IMR-90 (cell line): ENCODE measurements at regions not wholly inside any gene's neighbourhood (a gene's known extent, or its start where the extent isn't known, plus 50 kb on each side); places are given as distances from the start of the nearest gene placed in this dataset.

ENCODE experiments used
- ATAC-seq: fragments of 200-7000 bp; cut with Tn5 transposase; 2 replicates; pipeline ENCODE4 v1.9.1; 2020; ENCODE audit warnings: low read depth, mild to moderate bottlenecking, moderate library complexity
- BruUV-seq: library from RNA; stranded (reverse); fragments of 400-500 nt; replicated peaks from 2 replicates; lab custom pipeline; 2021; lab: Mats Ljungman, UMichigan
- CTCF ChIA-PET: fragments of 300-600 bp; formaldehyde crosslinking; extraction: SDS; loops from one replicate; lab custom pipeline; 2021; ENCODE audit warnings: antibody characterized with exemption; lab: Yijun Ruan, JAX
- POLR2A ChIA-PET: fragments of 300-600 bp; sonication (Branson Sonifier 250); formaldehyde crosslinking; loops from one replicate; lab custom pipeline; 2022; ENCODE audit warnings: antibody characterized with exemption; ENCODE audit not compliant: unreplicated experiment; lab: Charles Lee
- DNase-seq: peaks from one replicate; pipeline ENCODE4 v3.0.0; 2013
- H2AFZ ChIP-seq: replicated peaks from 2 replicates; pipeline ENCODE3; 2013; ENCODE audit warnings: low read length, mild to moderate bottlenecking; ENCODE audit not compliant: poor library complexity
- H2AK5ac ChIP-seq: 2 replicates; pipeline ENCODE4 v1.6.1; 2013; ENCODE audit warnings: low read depth, low read length, inconsistent platforms
- H2AK9ac ChIP-seq: replicated peaks from 2 replicates; pipeline ENCODE3; 2013; ENCODE audit warnings: mild to moderate bottlenecking, low read depth, low read length, moderate library complexity; ENCODE audit not compliant: poor library complexity
- H2BK120ac ChIP-seq: 2 replicates; pipeline ENCODE4 v1.6.1; 2013; ENCODE audit warnings: low read depth, low read length, inconsistent platforms
- H2BK15ac ChIP-seq: 3 replicates; pipeline ENCODE4 v1.6.1; 2013; ENCODE audit warnings: low read depth, low read length, inconsistent platforms
- H2BK20ac ChIP-seq: 2 replicates; pipeline ENCODE4 v1.6.1; 2013; ENCODE audit warnings: low read depth, mild to moderate bottlenecking, inconsistent platforms, low read length, moderate library complexity
- H2BK5ac ChIP-seq: 2 replicates; pipeline ENCODE4 v1.6.1; 2013; ENCODE audit warnings: mild to moderate bottlenecking, low read depth, low read length, inconsistent platforms; ENCODE audit not compliant: poor library complexity, severe bottlenecking
- H3K14ac ChIP-seq: replicated peaks from 2 replicates; pipeline ENCODE4 v1.6.1; 2013; ENCODE audit warnings: low read depth, low read length, inconsistent platforms
- H3K18ac ChIP-seq: 2 replicates; pipeline ENCODE4 v1.6.1; 2013; ENCODE audit warnings: low read depth, low read length, control low read depth
- H3K23ac ChIP-seq: 2 replicates; pipeline ENCODE4 v1.6.1; 2013; ENCODE audit warnings: low read depth, low read length, inconsistent platforms
- H3K27ac ChIP-seq: 2 replicates; pipeline ENCODE4 v1.5.1; 2013; ENCODE audit warnings: mild to moderate bottlenecking, control low read depth, low read length; ENCODE audit not compliant: insufficient read depth
- H3K27me3 ChIP-seq: 2 replicates; pipeline ENCODE4 v1.6.1; 2013; ENCODE audit warnings: low read length; ENCODE audit not compliant: control insufficient read depth, insufficient read depth
- H3K36me3 ChIP-seq: 2 replicates; pipeline ENCODE4 v1.6.1; 2013; ENCODE audit warnings: low read length, mixed read lengths; ENCODE audit not compliant: control insufficient read depth, insufficient read depth
- H3K4ac ChIP-seq: 2 replicates; pipeline ENCODE4 v1.6.1; 2013; ENCODE audit warnings: low read depth, low read length, inconsistent platforms
- H3K4me1 ChIP-seq: 2 replicates; pipeline ENCODE4 v1.6.1; 2013; ENCODE audit warnings: low read length, mixed read lengths; ENCODE audit not compliant: control insufficient read depth, insufficient read depth
- H3K4me2 ChIP-seq: 2 replicates; pipeline ENCODE4 v1.6.1; 2013; ENCODE audit warnings: low read depth, mild to moderate bottlenecking, control low read depth, low read length, moderate library complexity
- H3K4me3 ChIP-seq: 2 replicates; pipeline ENCODE4 v1.5.1; 2013; ENCODE audit warnings: low read depth, mild to moderate bottlenecking, control low read depth, low read length, moderate library complexity; ENCODE audit not compliant: insufficient read depth
- H3K56ac ChIP-seq: 2 replicates; pipeline ENCODE4 v1.6.1; 2013; ENCODE audit warnings: low read length, inconsistent platforms; ENCODE audit not compliant: insufficient read depth; ENCODE audit errors: extremely low read depth
- H3K79me1 ChIP-seq, 2 experiments: 2 replicates each; pipeline ENCODE4 v1.6.1; 2013; ENCODE audit warnings: low read length in 2 of 2, inconsistent platforms in 1 of 2, low read depth in 1 of 2
- H3K9ac ChIP-seq: 2 replicates; pipeline ENCODE4 v1.6.1; 2013; ENCODE audit warnings: low read depth, low read length, control low read depth
- H3K9me1 ChIP-seq: 2 replicates; pipeline ENCODE4 v1.6.1; 2013; ENCODE audit warnings: low read length, inconsistent platforms; ENCODE audit not compliant: insufficient read depth
- H3K9me3 ChIP-seq: 2 replicates; pipeline ENCODE4 v1.6.1; 2013; ENCODE audit warnings: low read length; ENCODE audit not compliant: control insufficient read depth, insufficient read depth
- H4K20me1 ChIP-seq: 2 replicates; pipeline ENCODE4 v1.6.1; 2013; ENCODE audit warnings: low read length, inconsistent platforms; ENCODE audit not compliant: insufficient read depth
- H4K5ac ChIP-seq: 2 replicates; pipeline ENCODE4 v1.6.1; 2013; ENCODE audit warnings: mild to moderate bottlenecking, low read depth, low read length, control low read depth
- H4K8ac ChIP-seq, 2 experiments: 2 replicates each; pipeline ENCODE4 v1.6.1; 2013; ENCODE audit warnings: low read depth in 2 of 2, low read length in 2 of 2, control low read depth in 1 of 2, inconsistent platforms in 1 of 2
- H4K91ac ChIP-seq: 2 replicates; pipeline ENCODE4 v1.6.1; 2013; ENCODE audit warnings: low read depth, low read length, inconsistent platforms; ENCODE audit not compliant: insufficient read depth
- BHLHE40 ChIP-seq: fragments of 150-350 bp; IDR thresholded peaks from 2 replicates; pipeline ENCODE4 v1.6.1; 2016; ENCODE audit warnings: mild to moderate bottlenecking, low read depth, low read length
- CTCF ChIP-seq: conservative IDR thresholded peaks from 2 replicates; pipeline ENCODE4 v1.5.1; 2012; ENCODE audit warnings: mild to moderate bottlenecking, low read depth, low read length, improper control_type of control experiment
- ELK1 ChIP-seq: fragments of 150-350 bp; IDR thresholded peaks from 2 replicates; pipeline ENCODE4 v1.6.1; 2016; ENCODE audit warnings: low read depth, mild to moderate bottlenecking, low read length, moderate library complexity, borderline replicate concordance
- FOS ChIP-seq: fragments of 150-350 bp; IDR thresholded peaks from 2 replicates; pipeline ENCODE4 v1.6.1; 2016; ENCODE audit warnings: low read depth, low read length
- MAFK ChIP-seq: IDR thresholded peaks from 2 replicates; pipeline ENCODE4 v1.6.1; 2012; ENCODE audit warnings: low read depth, low read length, improper control_type of control experiment
- MAZ ChIP-seq: IDR thresholded peaks from 2 replicates; pipeline ENCODE4 v1.6.1; 2012; ENCODE audit warnings: low read depth, mild to moderate bottlenecking, low read length, improper control_type of control experiment, moderate library complexity, borderline replicate concordance
- NFE2L2 ChIP-seq: fragments of 150-350 bp; IDR thresholded peaks from 2 replicates; pipeline ENCODE4 v1.6.1; 2016; ENCODE audit warnings: low read depth, mild to moderate bottlenecking, low read length
- POLR2A ChIP-seq: IDR thresholded peaks from 2 replicates; pipeline ENCODE4 v1.6.1; 2012; ENCODE audit warnings: mild to moderate bottlenecking, low read depth, low read length
- RAD21 ChIP-seq: IDR thresholded peaks from 2 replicates; pipeline ENCODE4 v1.6.1; 2012; ENCODE audit warnings: low read length, improper control_type of control experiment
- RCOR1 ChIP-seq: IDR thresholded peaks from 2 replicates; pipeline ENCODE4 v1.6.1; 2012; ENCODE audit warnings: mild to moderate bottlenecking, low read length, improper control_type of control experiment; ENCODE audit not compliant: insufficient replicate concordance
- RFX5 ChIP-seq: IDR thresholded peaks from 2 replicates; pipeline ENCODE4 v1.8.0; 2012; ENCODE audit warnings: low read depth, mild to moderate bottlenecking, low read length, moderate library complexity
- SMC3 ChIP-seq: fragments of 150-350 bp; IDR thresholded peaks from 2 replicates; pipeline ENCODE4 v1.6.1; 2016; ENCODE audit warnings: low read depth, mild to moderate bottlenecking, antibody characterized with exemption, low read length, moderate library complexity
- USF2 ChIP-seq: fragments of 150-350 bp; IDR thresholded peaks from 2 replicates; pipeline ENCODE4 v1.6.1; 2017; ENCODE audit warnings: mild to moderate bottlenecking, antibody characterized with exemption, low read length, low read depth
- WGBS, 2 experiments: methylation state at CpG; one replicate each; pipeline versions ENCODE4 v1.1.5 to v1.1.7; 2013; ENCODE audit warnings: missing lambda C conversion rate in 2 of 2; ENCODE audit not compliant: insufficient read length in 1 of 2; ENCODE audit errors: extremely low coverage in 2 of 2; 5-methylcytosine and 5-hydroxymethylcytosine counted together
- dilution Hi-C: fragments of 300-500 bp; cut with HindIII; formaldehyde crosslinking; loops from one replicate; pipeline ENCODE4 v1.14.3; 2018; ENCODE audit warnings: low sequenced_read_pairs; ENCODE audit not compliant: unreplicated experiment
- in situ Hi-C: fragments of 300-500 bp; cut with MboI; formaldehyde crosslinking; loops from 3 replicates; pipeline ENCODE4 v1.14.3; 2019; ENCODE audit warnings: low sequenced_read_pairs, inconsistent platforms, mixed read lengths
- intact Hi-C: fragments of 100-400 bp; cut with micrococcal nuclease; formaldehyde crosslinking; loops from 2 replicates; pipeline ENCODE4 v1.10.0; 2022

- Histone ChIP-seq H3K18ac (no peak overlapping the region), H4K8ac (no peak overlapping the region), H2AK9ac (no peak overlapping the region), H2BK120ac (no peak overlapping the region), H3K4me2 (no peak overlapping the region), H3K9me3 (no peaks in the 10 kb centered on the region), H3K9ac (no peak overlapping the region), H3K27me3 (peaks cover 42% of the 10 kb centered on the region), H3K14ac (no peak overlapping the region), H2BK5ac (no peak overlapping the region), H4K91ac (no peak overlapping the region), H3K27ac (no peak overlapping the region), H3K4ac (no peak overlapping the region), H3K4me3 (no peak overlapping the region), H3K36me3 (no peaks in the 10 kb centered on the region), H2AK5ac (no peak overlapping the region), H4K20me1 (no peaks in the 10 kb centered on the region), H3K9me1 (no peaks in the 10 kb centered on the region), H2AFZ (no peak overlapping the region), H4K5ac (no peak overlapping the region), H2BK20ac (no peak overlapping the region), H3K56ac (no peak overlapping the region), H3K4me1 (no peaks in the 10 kb centered on the region), H3K23ac (no peak overlapping the region), H2BK15ac (no peak overlapping the region), H3K79me1 (no peaks in the 10 kb centered on the region)
- in situ Hi-C loops: loop anchor here (10.0 kb wide), 1 partner anchor 189 kb away; no protein-coding TSS in a partner anchor
- TF ChIP-seq MAFK (no peak), ELK1 (no peak), CTCF (no peak), RCOR1 (no peak), POLR2A (no peak), BHLHE40 (no peak), RFX5 (no peak), FOS (no peak), SMC3 (no peak), NFE2L2 (no peak), MAZ (no peak), USF2 (no peak), RAD21 (no peak)
- dilution Hi-C loops: no loop called here
- POLR2A ChIA-PET: no interaction called here
- ATAC-seq (no peak), DNase-seq (no peak)
- no CpG with 5 or more reads among the region's 4 CpGs for WGBS, 2 experiments
- CTCF ChIA-PET: no interaction called here
- no TSS peak for BruUV-seq
- intact Hi-C loops: loop anchor here (5.0 kb wide), 1 partner anchor 207 kb away; no protein-coding TSS in a partner anchor
Observed at GRCh38 chr21:38714039-38714817, 91.5 kb upstream of the ETS2 start.
